Caco-2 (cell line): ENCODE measurements at regions not wholly inside any gene's neighbourhood (a gene's known extent, or its start where the extent isn't known, plus 50 kb on each side); places are given as distances from the start of the nearest gene placed in this dataset.

Source experiments
- BruUV-seq: library from RNA; stranded (reverse); fragments of 400-500 nt; replicated peaks from 2 replicates; lab custom pipeline; 2021; lab: Mats Ljungman, UMichigan
- CTCF ChIA-PET: fragments of 300-600 bp; sonication (Branson Sonifier 250); formaldehyde crosslinking; loops from one replicate; lab custom pipeline; 2022; ENCODE audit warnings: antibody characterized with exemption; lab: Charles Lee
- POLR2A ChIA-PET: fragments of 300-600 bp; sonication (Branson Sonifier 250); formaldehyde crosslinking; loops from one replicate; lab custom pipeline; 2022; ENCODE audit warnings: antibody characterized with exemption; lab: Charles Lee
- DNase-seq, 2 experiments: peaks; one replicate each; pipeline versions ENCODE4 v3.0.0 to v3.0.0-alpha.2; 2020 to 2022
- H3K27me3 ChIP-seq: replicated peaks from 2 replicates; pipeline ENCODE4 v1.6.0; 2011; ENCODE audit warnings: low read length; ENCODE audit not compliant: control insufficient read depth, insufficient read depth
- H3K36me3 ChIP-seq: 2 replicates; pipeline ENCODE4 v1.5.1; 2011; ENCODE audit warnings: low read length; ENCODE audit not compliant: control insufficient read depth, insufficient read depth
- H3K4me1 ChIP-seq: fragments of 250-450 bp; sonication (Bioruptor Pico); 2 replicates; pipeline ENCODE4 v1.5.1; 2020; ENCODE audit warnings: mild to moderate bottlenecking
- H3K4me3 ChIP-seq: 2 replicates; pipeline ENCODE4 v1.5.1; 2011; ENCODE audit warnings: low read depth, mild to moderate bottlenecking, control low read depth, low read length
- H3K9me3 ChIP-seq: fragments of 250-450 bp; sonication (Bioruptor Pico); 2 replicates; pipeline ENCODE4 v1.5.1; 2020; ENCODE audit warnings: mild to moderate bottlenecking, moderate library complexity
- H3K27ac Mint-ChIP-seq: one replicate; pipeline ENCODE4 v1.8.0; 2022; ENCODE audit warnings: mixed read lengths; ENCODE audit not compliant: unreplicated experiment
- H3K27me3 Mint-ChIP-seq: one replicate; pipeline ENCODE4 v1.8.0; 2022; ENCODE audit warnings: mixed read lengths; ENCODE audit not compliant: insufficient read depth, unreplicated experiment
- H3K36me3 Mint-ChIP-seq: one replicate; pipeline ENCODE4 v1.8.0; 2022; ENCODE audit warnings: mild to moderate bottlenecking, mixed read lengths; ENCODE audit not compliant: insufficient read depth, unreplicated experiment
- H3K4me1 Mint-ChIP-seq: one replicate; pipeline ENCODE4 v1.8.0; 2022; ENCODE audit warnings: low read depth, mixed read lengths; ENCODE audit not compliant: unreplicated experiment
- H3K4me3 Mint-ChIP-seq: one replicate; pipeline ENCODE4 v1.8.0; 2022; ENCODE audit warnings: mild to moderate bottlenecking, moderate library complexity, mixed read lengths; ENCODE audit not compliant: unreplicated experiment
- H3K9me3 Mint-ChIP-seq: one replicate; pipeline ENCODE4 v1.8.0; 2022; ENCODE audit warnings: mixed read lengths; ENCODE audit not compliant: unreplicated experiment
- intact Hi-C: fragments of 100-400 bp; cut with micrococcal nuclease; formaldehyde crosslinking; loops from one replicate; pipeline ENCODE4 v1.10.0; 2022; ENCODE audit not compliant: unreplicated experiment
- TF ChIP-seq, protein P1 (sequence below), 2 experiments: fragments of 200-600 bp in 1 of 2; IDR thresholded peaks; 1 replicate in 1 of 2; 2 replicates in 1 of 2; pipeline versions ENCODE4 v1.5.1 to v1.8.0; 2011 to 2022; ENCODE audit warnings: antibody characterized with exemption in 1 of 2, control low read depth in 1 of 2, inconsistent platforms in 1 of 2, low read depth in 1 of 2, low read length in 1 of 2, mild to moderate bottlenecking in 1 of 2, moderate library complexity in 1 of 2; ENCODE audit not compliant: insufficient read depth in 1 of 2, severe bottlenecking in 1 of 2, unreplicated experiment in 1 of 2

DNA sequence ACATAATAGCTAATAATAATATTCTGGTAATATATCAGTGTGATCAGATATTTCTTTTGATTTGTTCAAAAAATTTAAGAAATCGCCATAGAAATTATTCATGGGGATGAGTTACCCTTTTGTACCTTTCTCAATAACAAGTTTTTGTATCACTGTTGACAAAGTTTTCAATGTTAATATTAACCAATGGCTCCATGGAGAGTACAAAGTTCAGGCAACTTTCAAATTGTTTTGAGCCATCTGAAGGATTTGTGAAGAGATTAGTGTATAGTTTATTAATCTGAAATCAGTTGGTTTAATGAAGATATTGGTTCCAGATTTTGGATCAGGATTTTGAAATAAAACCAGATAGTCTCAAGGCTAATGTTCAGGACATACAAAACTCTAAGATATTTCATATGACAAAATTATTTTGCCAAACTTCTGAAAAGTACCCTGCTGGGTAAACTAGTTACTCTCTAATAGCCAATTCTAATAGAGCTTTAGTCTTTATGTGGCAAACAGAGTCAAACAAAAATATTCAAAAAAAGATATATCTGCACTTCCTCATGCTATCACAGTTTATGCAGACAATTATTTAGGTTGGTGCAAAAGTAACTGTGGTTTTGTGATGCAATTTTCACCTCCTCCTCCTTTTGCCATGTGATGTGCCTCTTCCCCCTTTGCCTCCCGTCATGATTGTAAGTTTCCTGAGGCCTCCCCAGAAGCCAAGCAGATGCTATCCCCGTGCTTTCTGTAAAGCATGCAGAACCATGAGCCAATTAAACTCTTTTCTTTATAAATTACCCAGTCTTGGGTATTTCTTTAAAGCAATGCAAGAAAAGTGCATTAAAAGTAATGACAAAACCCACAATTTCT lies 1105.0 kb downstream of the PLA2G4A start:
- H3K27me3 Mint-ChIP-seq: no peaks in the 10 kb centered on the region

DNA sequence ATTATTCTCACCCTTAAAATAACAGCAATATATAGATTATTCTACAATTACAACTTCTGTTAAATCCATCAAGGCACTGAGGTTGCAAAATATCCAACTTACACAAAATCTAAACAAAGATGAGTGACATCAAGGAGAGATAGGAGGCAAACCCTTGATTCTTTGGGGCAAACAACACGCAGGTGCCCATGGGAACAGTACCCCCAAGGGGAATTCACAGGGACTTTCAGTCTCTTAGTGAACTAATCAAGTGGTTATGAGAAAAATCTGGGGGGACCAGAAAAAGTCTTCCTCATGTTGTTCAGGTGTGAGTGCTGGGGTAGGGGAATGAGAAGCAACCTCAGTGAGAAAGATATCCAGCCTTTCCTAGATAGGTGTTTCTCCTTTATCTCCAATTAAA lies 1107.9 kb downstream of the PLA2G4A start:
- Mint-ChIP-seq H3K36me3 (no peaks in the 10 kb centered on the region), H3K27me3 (no peaks in the 10 kb centered on the region), H3K9me3 (no peaks in the 10 kb centered on the region), H3K4me1 (peaks cover 6% of the 10 kb centered on the region), H3K4me3 (no peak overlapping the region), H3K27ac (no peak overlapping the region)
- no peak for DNase-seq
- ChIA-PET POLR2A (no interaction called here), CTCF (no interaction called here)
- Histone ChIP-seq H3K4me3 (no peak overlapping the region), H3K36me3 (no peaks in the 10 kb centered on the region), H3K4me1 (peaks cover 8% of the 10 kb centered on the region; the same call in 1 of the 2 replicates), H3K27me3 (no peaks in the 10 kb centered on the region), H3K9me3 (no peaks in the 10 kb centered on the region)
- intact Hi-C loops: no loop called here
- BruUV-seq: no TSS peak
- TF ChIP-seq, protein P1, sequence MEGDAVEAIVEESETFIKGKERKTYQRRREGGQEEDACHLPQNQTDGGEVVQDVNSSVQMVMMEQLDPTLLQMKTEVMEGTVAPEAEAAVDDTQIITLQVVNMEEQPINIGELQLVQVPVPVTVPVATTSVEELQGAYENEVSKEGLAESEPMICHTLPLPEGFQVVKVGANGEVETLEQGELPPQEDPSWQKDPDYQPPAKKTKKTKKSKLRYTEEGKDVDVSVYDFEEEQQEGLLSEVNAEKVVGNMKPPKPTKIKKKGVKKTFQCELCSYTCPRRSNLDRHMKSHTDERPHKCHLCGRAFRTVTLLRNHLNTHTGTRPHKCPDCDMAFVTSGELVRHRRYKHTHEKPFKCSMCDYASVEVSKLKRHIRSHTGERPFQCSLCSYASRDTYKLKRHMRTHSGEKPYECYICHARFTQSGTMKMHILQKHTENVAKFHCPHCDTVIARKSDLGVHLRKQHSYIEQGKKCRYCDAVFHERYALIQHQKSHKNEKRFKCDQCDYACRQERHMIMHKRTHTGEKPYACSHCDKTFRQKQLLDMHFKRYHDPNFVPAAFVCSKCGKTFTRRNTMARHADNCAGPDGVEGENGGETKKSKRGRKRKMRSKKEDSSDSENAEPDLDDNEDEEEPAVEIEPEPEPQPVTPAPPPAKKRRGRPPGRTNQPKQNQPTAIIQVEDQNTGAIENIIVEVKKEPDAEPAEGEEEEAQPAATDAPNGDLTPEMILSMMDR (IDR thresholded peaks at IDR 0.05; ENCODE audit: insufficient read depth in 1 of 2, low read depth in 1 of 2, low read length in 1 of 2, severe bottlenecking in 1 of 2, unreplicated experiment in 1 of 2): no peak

More for the DNA sequence above, 1105.0 kb downstream of the PLA2G4A start:
- H3K4me1 ChIP-seq: peaks cover 8% of the 10 kb centered on the region; the same call in 1 of the 2 replicates
- no peak overlapping the region for H3K4me3 ChIP-seq
- no peak overlapping the region for H3K4me3 Mint-ChIP-seq
- H3K36me3 ChIP-seq: no peaks in the 10 kb centered on the region
- no peak for DNase-seq
- H3K9me3 ChIP-seq: no peaks in the 10 kb centered on the region
- no peak overlapping the region for H3K27ac Mint-ChIP-seq
- ChIA-PET POLR2A (no interaction called here), CTCF (no interaction called here)
- no peaks in the 10 kb centered on the region for H3K9me3 Mint-ChIP-seq
- no peaks in the 10 kb centered on the region for H3K27me3 ChIP-seq
- no TSS peak for BruUV-seq
- intact Hi-C loops: no loop called here
- peaks cover 6% of the 10 kb centered on the region for H3K4me1 Mint-ChIP-seq
- no peaks in the 10 kb centered on the region for H3K36me3 Mint-ChIP-seq
- TF ChIP-seq, protein P1 (IDR thresholded peaks at IDR 0.05; ENCODE audit: insufficient read depth in 1 of 2, low read depth in 1 of 2, low read length in 1 of 2, severe bottlenecking in 1 of 2, unreplicated experiment in 1 of 2): no peak

DNA sequence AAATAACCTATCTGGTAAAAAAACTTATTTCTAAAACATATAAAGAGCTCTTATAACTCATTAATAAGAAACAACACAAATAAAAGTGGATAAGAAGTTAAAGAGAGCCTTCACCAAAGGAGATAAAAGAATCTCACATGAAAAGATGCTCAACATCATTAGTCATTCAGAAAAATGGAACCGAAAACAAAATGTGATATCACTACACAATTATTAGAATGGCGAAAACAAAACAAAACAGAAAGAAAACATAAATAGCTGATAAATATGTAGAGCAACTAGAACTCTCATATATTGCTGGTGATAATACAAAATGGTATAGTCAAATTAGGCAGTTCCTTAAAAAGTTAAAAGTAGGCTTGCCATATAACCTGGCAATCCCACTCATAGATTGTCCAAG lies 1109.3 kb downstream of the PLA2G4A start:
- ChIA-PET POLR2A (no interaction called here), CTCF (no interaction called here)
- Histone ChIP-seq H3K4me3 (no peak overlapping the region), H3K4me1 (peaks cover 8% of the 10 kb centered on the region; the same call in 1 of the 2 replicates), H3K9me3 (no peaks in the 10 kb centered on the region), H3K36me3 (no peaks in the 10 kb centered on the region), H3K27me3 (no peaks in the 10 kb centered on the region)
- Mint-ChIP-seq H3K4me1 (peaks cover 6% of the 10 kb centered on the region), H3K36me3 (no peaks in the 10 kb centered on the region), H3K27me3 (no peaks in the 10 kb centered on the region), H3K27ac (no peak overlapping the region), H3K9me3 (no peaks in the 10 kb centered on the region), H3K4me3 (no peak overlapping the region)
- TF ChIP-seq, protein P1 (IDR thresholded peaks at IDR 0.05; ENCODE audit: insufficient read depth in 1 of 2, low read depth in 1 of 2, low read length in 1 of 2, severe bottlenecking in 1 of 2, unreplicated experiment in 1 of 2): no peak
- DNase-seq: no peak
- no TSS peak for BruUV-seq
- intact Hi-C loops: no loop called here
